ENCODE measurements at regions not wholly inside any gene's neighbourhood (a gene's known extent, or its start where the extent isn't known, plus 50 kb on each side); places are given as distances from the start of the nearest gene placed in this dataset.

DNA sequence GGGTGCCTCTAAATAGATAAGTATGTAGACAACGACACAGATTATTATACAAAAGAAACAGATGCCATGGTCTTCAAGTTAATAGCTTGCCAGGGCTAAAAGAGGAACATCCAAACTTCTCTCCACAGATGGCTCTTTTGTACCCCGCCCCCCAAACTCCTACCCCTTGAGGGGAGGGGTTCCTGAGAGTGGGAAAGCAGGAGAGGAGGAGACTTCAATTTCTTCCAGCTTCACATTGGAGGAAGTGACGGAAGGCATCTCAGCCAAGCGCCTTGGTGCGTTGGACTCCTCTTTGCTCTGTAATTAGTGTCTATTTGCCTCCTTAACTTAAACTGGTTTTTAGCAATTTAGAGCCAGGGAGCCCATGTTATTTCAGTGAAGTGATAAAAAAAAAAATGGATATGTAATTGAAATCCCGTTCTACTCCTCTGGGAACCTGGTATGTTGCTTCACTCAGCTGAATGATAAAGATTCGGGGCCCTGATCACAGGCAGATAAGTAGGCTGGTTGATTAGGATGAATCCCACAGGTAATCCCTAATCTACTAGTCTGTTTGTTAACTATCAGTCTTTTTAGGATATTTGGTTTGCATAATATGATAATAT is 580.9 kb upstream of the CADM1 start:
- Mint-ChIP-seq H3K4me3 (ENCODE audit: unreplicated experiment) (no peak overlapping the region), H3K4me1 (ENCODE audit: low read depth, unreplicated experiment) (no peaks in the 10 kb centered on the region), H3K9me3 (ENCODE audit: unreplicated experiment) (peaks cover 12% of the 10 kb centered on the region), H3K27ac (ENCODE audit: unreplicated experiment) (no peak overlapping the region), H3K27me3 (ENCODE audit: insufficient read depth, unreplicated experiment) (peaks cover 22% of the 10 kb centered on the region), H3K36me3 (ENCODE audit: insufficient read depth, unreplicated experiment) (no peaks in the 10 kb centered on the region)
- CTCF ChIA-PET: no interaction called here
- Histone ChIP-seq H3K9me3 (no peaks in the 10 kb centered on the region; the same call in 1 of the 2 replicates), H3K4me3 (ENCODE audit: low read depth, low read length) (no peak overlapping the region), H3K27me3 (replicated peaks; ENCODE audit: control insufficient read depth, insufficient read depth, low read length) (no peaks in the 10 kb centered on the region), H3K36me3 (ENCODE audit: control insufficient read depth, insufficient read depth, low read length) (no peaks in the 10 kb centered on the region), H3K4me1 (no peaks in the 10 kb centered on the region)
- no peak for DNase-seq
- TF ChIP-seq, protein P1, sequence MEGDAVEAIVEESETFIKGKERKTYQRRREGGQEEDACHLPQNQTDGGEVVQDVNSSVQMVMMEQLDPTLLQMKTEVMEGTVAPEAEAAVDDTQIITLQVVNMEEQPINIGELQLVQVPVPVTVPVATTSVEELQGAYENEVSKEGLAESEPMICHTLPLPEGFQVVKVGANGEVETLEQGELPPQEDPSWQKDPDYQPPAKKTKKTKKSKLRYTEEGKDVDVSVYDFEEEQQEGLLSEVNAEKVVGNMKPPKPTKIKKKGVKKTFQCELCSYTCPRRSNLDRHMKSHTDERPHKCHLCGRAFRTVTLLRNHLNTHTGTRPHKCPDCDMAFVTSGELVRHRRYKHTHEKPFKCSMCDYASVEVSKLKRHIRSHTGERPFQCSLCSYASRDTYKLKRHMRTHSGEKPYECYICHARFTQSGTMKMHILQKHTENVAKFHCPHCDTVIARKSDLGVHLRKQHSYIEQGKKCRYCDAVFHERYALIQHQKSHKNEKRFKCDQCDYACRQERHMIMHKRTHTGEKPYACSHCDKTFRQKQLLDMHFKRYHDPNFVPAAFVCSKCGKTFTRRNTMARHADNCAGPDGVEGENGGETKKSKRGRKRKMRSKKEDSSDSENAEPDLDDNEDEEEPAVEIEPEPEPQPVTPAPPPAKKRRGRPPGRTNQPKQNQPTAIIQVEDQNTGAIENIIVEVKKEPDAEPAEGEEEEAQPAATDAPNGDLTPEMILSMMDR (IDR thresholded peaks at IDR 0.05; ENCODE audit: insufficient read depth in 1 of 2, low read depth in 1 of 2, low read length in 1 of 2, severe bottlenecking in 1 of 2, unreplicated experiment in 1 of 2): no peak
- BruUV-seq (replicated peaks): no TSS peak
- intact Hi-C loops (cut with micrococcal nuclease; ENCODE audit: unreplicated experiment): no loop called here
- POLR2A ChIA-PET: no interaction called here

DNA sequence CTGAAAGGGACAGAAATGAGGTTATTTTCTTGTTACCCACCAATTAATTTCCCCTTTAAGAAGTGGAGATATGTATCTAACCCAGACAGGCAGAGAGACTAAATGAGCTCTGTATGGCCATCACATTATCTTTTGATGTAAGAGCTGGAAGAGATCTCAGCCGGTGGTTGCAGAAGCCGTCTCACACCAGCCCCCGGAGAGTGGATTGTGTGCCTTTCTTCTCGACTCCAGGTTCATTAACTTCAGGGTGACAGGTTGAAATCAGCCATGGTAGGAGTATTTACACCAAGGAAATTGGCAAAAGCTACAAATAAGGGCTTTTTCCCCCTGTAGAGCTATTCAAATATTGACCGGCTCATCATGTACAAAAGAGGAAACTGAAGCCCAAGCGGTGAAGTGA is 580.3 kb upstream of the CADM1 start:
- no peaks in the 10 kb centered on the region for H3K36me3 ChIP-seq (ENCODE audit: control insufficient read depth, insufficient read depth, low read length)
- intact Hi-C loops (cut with micrococcal nuclease; ENCODE audit: unreplicated experiment): no loop called here
- Mint-ChIP-seq H3K27ac (ENCODE audit: unreplicated experiment) (no peak overlapping the region), H3K36me3 (ENCODE audit: insufficient read depth, unreplicated experiment) (no peaks in the 10 kb centered on the region), H3K9me3 (ENCODE audit: unreplicated experiment) (peaks cover 17% of the 10 kb centered on the region), H3K4me3 (ENCODE audit: unreplicated experiment) (no peak overlapping the region), H3K4me1 (ENCODE audit: low read depth, unreplicated experiment) (no peaks in the 10 kb centered on the region), H3K27me3 (ENCODE audit: insufficient read depth, unreplicated experiment) (peaks cover 25% of the 10 kb centered on the region)
- no peak for DNase-seq
- H3K4me3 ChIP-seq (ENCODE audit: low read depth, low read length): no peak overlapping the region
- TF ChIP-seq, protein P1 (IDR thresholded peaks at IDR 0.05; ENCODE audit: insufficient read depth in 1 of 2, low read depth in 1 of 2, low read length in 1 of 2, severe bottlenecking in 1 of 2, unreplicated experiment in 1 of 2): no peak
- H3K27me3 ChIP-seq (replicated peaks; ENCODE audit: control insufficient read depth, insufficient read depth, low read length): no peaks in the 10 kb centered on the region
- no peaks in the 10 kb centered on the region for H3K4me1 ChIP-seq
- ChIA-PET CTCF (no interaction called here), POLR2A (no interaction called here)
- no TSS peak for BruUV-seq (replicated peaks)
- H3K9me3 ChIP-seq: no peaks in the 10 kb centered on the region; the same call in 1 of the 2 replicates

- intact Hi-C loops (cut with micrococcal nuclease; ENCODE audit: unreplicated experiment): no loop called here
- BruUV-seq (replicated peaks): no TSS peak
- Histone ChIP-seq H3K4me3 (ENCODE audit: low read depth, low read length) (no peak overlapping the region), H3K27me3 (replicated peaks; ENCODE audit: control insufficient read depth, insufficient read depth, low read length) (no peaks in the 10 kb centered on the region), H3K36me3 (ENCODE audit: control insufficient read depth, insufficient read depth, low read length) (no peaks in the 10 kb centered on the region), H3K9me3 (no peaks in the 10 kb centered on the region; the same call in 1 of the 2 replicates), H3K4me1 (no peaks in the 10 kb centered on the region)
- Mint-ChIP-seq H3K9me3 (ENCODE audit: unreplicated experiment) (peaks cover 18% of the 10 kb centered on the region), H3K4me1 (ENCODE audit: low read depth, unreplicated experiment) (no peaks in the 10 kb centered on the region), H3K4me3 (ENCODE audit: unreplicated experiment) (no peak overlapping the region), H3K27me3 (ENCODE audit: insufficient read depth, unreplicated experiment) (peaks cover 26% of the 10 kb centered on the region), H3K36me3 (ENCODE audit: insufficient read depth, unreplicated experiment) (no peaks in the 10 kb centered on the region), H3K27ac (ENCODE audit: unreplicated experiment) (no peak overlapping the region)
- ChIA-PET CTCF (no interaction called here), POLR2A (no interaction called here)
- no peak for DNase-seq
- TF ChIP-seq, protein P1 (IDR thresholded peaks at IDR 0.05; ENCODE audit: insufficient read depth in 1 of 2, low read depth in 1 of 2, low read length in 1 of 2, severe bottlenecking in 1 of 2, unreplicated experiment in 1 of 2): no peak
Measured at GRCh38 chr11:116082256-116082655, 578.0 kb upstream of the CADM1 start.

Measured in Caco-2 (cell line).